ENCODE measurements at regions not wholly inside any gene's neighbourhood (a gene's known extent, or its start where the extent isn't known, plus 50 kb on each side); places are given as distances from the start of the nearest gene placed in this dataset.

DNA sequence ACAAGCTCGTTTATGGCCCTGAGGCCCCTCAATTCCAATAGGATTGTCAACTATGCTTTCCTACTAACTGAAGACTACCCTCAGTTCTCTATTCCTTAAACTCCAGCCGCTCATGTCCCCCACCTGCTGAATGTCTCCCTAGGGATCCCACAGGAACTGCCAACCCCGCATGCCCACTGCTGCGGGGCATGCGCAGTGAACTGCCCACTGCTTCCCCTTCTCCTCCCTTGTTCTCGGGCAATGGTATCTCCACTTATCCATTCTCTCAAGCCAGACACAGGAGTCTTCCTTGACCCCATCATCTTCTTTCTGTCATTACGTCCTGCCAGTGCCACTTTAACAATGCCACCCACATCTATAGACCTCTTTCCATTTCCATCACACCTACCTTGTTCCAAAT lies 90.0 kb downstream of the FGF18 start:
- DNase-seq (ENCODE audit: low read depth in 2 of 2): no peak

DNA sequence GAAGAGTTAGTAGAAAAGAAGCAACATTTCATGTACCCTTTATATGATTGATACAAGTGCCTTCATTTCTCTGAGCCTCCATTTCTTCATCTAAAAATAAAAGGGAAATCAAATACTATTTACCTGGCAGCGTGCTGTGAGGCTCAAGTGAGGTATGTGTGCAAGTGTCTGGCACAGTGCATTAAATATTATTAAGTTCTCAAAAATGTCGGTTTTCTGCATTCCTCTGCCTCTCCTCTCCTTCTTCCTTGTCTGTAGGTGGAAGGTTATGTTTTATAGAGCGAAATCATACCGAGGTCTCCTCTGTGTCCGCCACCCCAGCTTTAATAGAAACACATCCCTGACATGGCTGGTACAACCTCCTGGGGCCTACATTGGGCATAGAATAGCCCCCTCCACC lies 93.0 kb downstream of the FGF18 start:
- DNase-seq (ENCODE audit: low read depth in 2 of 2): no peak

DNA sequence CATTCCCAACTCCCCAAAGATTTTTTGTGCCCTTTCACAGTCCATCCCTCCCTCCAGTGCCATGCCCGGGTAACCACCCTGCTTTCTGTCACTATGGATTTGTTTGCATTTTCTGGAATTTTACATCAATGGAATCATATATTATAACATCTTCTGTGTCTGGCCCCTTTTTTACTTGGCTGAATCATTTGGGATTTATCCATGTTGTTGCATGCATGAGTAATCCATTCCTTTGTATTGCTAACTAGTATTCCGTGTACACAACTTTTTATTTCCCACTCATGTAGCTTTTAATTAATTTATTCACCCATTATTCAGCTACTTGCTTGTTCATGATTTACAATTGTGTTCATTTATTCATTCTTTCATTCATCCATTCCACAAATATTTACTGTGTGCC lies 94.1 kb downstream of the FGF18 start:
- DNase-seq (ENCODE audit: low read depth in 2 of 2): no peak

DNA sequence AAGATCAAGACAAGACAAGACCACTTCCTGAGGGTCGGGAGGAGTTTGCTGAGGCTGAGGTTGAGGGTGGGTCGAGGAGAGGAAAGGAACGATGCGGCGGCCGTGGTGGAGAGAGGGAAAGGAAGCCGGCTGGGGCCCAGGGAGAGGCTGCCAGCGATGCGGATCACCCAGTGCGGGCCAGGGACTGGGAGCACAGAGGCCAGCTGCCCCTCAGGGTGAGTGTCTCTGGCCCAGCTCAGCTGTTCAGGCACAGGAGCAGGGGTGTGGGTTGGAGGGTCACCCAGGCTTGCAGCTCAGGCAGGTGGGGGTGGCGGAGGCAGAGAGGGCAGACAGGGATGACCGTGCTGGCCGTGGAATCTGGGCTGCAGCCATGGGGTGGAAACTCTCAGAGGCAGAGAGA lies 99.5 kb downstream of the FGF18 start:
- DNase-seq (ENCODE audit: low read depth in 2 of 2): no peak

DNA sequence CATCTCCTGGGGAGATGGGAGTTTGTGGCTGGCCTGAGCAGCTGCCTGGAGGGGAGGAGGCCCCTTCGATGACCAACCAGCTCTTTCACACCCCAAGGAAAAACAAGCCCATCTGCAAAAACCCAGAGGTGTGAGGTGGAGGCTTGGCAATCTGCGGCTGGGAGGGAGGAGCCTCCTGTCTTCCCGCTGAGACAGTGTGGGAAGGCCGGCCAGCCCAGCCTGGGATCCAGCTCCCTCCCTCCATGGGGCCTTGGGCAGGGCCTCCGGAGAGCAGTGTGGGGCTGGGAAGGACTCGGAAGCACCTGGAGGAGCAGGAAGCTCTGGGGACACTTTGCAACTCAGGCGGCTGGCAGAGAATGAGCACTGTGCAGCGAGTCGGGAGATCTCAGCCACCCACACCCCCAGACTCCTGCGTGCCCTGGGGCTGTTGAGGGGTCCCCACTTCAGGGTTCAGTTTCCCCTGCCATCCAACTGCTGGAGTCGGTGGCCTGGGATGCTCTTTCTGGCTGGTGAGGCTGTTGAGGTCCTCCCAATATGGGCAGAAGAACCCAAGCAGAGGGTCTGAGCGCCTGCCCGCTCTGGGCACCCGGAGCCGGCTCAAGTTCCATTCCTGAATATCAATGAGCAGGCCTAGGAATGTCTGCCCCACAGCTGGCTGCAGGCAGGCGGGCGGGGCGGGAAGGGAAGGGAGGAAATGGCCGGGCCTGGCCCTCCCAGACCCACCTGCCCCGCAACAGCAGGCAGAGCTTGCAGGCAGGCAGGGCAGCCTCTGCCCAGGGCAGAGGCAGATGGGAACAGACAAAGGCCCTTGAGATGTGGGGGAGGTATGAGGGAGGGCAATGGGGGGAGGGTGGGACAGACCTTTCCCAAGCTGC lies 101.1 kb downstream of the FGF18 start:
- DNase-seq (ENCODE audit: low read depth in 2 of 2): no peak

DNA sequence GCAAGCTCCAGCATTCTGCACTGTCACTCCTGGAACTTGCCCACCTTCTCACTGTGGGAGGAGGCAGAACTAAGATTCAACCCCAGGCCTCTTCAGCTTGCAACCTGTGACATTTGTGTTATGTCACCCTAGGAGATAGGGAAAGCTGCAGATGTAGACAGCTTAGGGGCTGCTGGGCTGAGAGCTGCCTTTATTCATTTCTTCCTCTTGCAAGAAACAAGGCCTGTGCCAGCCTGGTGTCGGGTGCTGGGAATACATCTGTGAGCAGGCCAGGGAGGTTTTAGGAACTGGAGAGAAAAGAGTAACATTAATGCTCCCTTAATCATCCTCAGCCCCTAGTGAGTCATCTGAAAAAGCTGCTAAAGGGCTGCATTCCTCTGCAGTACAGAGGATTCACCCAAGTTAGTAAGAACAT lies 101.8 kb downstream of the FGF18 start:
- DNase-seq (ENCODE audit: low read depth in 2 of 2): no peak

DNA sequence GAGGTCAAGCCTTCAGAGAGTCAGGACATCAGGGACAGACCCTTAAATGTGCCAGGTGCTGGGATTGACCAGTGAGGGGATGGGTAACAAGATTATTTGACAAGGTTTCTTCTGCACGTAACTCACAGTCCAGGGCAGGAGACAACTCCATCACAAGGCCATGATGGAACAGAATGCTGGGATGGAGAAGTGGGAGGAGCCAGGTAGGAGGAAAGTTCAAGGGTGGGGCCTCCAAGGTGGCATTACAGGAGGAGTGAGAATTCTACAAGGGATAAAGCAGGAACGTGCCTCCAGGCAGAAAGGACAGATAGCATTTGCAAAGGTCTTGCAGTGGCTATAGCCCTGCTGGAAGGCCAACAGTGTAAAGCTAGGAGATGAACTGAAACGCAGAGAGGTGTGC lies 102.2 kb downstream of the FGF18 start:
- DNase-seq (ENCODE audit: low read depth in 2 of 2): no peak

DNA sequence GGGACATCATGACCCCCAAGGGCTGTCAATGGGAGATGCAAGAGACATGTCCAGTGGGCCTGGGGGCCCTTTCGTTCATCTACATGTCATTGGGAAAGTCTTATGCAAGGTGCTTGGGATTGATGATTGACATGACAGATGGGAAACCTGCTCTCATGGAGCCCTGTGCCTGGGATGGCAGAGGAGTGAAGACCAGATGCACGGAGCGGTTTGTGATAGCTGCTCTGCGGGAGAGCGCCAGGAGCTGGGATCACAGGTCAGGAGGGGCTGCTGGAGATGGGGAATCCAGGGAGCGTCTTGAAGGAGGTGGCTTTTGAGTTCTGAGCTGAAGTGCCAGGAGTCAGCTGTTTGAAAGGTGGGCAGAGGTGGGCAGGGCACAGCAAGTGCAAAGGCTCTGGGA lies 104.3 kb downstream of the FGF18 start:
- no peak for DNase-seq (ENCODE audit: low read depth in 2 of 2)

DNA sequence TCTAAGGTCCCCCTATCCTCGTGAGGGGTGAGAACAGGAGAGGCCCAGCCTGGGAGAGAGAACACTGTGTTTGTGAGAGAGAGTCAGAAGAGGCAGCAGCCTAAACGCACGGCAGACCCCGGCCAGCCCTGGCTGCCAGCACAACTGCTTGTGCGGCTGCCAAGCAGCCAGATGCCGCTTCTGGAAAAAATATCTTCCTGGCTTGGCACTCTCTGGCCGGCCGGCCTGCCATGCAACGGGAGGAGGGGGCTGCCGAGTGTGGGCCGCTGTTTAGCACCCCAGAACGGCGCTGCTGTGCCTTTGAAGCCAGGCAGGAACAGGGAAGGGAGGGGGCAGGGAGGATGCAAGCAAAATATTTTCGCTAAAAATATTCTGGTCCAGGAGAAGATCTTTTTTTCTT lies 105.0 kb downstream of the FGF18 start:
- DNase-seq (ENCODE audit: low read depth in 2 of 2): no peak

DNA sequence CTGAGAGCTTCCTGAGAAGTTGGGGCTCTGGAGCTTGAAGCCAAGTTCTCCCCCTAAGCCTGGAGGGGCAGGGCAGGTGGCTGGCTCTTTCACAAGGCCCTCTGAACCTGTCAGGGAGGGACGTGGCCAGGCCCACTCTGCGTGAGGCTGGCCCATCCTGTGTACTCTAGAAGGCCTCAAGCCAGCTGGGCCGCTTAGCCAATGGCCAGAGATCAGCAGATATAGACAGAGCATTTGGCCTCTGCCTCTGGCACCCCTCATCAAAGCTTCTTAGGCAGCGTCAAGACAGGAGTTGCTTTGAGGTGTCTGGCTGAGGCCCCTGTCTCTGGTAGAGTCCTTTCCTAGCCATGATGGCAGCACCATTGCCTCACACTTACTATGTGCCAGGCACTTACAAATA lies 105.6 kb downstream of the FGF18 start:
- DNase-seq (ENCODE audit: low read depth in 2 of 2): no peak

DNA sequence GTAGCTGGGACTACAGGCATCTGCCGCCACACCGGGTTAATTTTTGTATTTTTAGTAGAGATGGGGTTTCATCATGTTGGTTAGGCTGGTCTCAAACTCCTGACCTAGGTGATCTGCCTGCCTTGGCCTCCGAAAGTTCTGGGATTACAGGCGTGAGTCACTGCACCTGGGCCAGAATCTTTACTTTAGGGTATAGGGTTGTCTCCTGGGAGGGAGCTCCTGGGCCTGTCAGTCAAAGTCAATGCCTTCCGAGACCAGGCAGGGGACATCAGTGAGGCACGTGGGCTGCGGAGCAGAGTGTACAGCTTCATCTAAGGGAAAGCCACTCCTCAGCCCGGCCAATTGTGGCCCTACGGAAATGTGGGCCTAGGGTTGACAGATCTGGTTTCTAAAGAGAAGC lies 108.6 kb downstream of the FGF18 start:
- no peak for DNase-seq (ENCODE audit: low read depth in 2 of 2)

DNA sequence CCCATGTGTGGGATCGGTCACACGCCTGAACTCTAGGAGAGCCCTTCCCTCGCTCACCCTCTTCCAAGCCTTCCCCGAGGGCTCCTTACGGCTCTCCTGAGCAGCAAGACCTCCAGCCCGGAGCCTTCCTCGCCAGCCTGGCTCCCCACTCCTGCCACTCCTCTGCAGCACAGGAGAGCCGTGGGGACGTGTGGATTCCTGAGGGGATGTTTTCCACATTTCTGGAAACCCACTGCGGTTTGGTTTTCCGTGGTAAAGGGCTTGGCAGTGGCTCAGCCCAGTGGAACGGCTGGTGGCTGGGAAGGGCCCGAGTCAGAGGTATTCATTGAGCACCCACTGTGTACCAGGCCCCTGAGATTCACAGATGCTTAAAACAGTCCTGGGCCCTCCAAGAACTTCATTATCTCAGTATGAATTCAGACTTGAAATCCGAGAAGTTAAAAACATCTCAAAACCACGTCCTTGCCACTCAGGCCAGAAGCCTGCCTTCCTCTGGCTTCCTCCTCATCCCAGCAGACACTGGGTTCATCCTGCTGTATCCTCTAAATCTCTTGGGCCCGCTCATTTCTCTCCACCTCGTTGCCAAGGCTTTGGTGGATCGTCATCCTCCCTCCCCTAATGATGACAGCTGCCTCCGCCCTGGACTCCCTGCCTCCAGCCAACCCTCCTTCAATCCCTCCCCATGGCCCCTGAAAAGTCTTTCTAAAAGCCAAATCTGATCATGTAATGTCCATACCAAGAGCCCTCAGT lies 109.6 kb downstream of the FGF18 start:
- DNase-seq (ENCODE audit: low read depth in 2 of 2): no peak

DNA sequence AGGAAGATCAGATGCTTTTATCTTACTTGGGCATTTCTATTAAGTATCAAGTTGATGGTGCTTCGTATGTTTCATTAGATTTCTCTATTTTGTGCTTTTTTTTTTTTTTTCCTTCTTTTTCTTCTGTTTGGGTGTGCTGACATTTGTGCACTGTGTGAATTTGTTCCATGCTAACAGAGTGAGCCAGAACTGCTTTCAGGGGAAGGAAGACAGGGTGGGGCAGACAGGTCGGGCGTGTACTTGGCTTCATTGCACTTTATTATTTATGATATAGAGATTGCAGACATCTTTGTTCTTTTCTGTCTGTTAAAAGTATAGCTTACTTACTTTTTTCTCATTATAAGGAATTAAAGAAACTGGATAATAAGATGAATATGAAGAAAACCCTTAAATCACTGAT lies 112.2 kb downstream of the FGF18 start:
- DNase-seq (ENCODE audit: low read depth in 2 of 2): no peak

DNA sequence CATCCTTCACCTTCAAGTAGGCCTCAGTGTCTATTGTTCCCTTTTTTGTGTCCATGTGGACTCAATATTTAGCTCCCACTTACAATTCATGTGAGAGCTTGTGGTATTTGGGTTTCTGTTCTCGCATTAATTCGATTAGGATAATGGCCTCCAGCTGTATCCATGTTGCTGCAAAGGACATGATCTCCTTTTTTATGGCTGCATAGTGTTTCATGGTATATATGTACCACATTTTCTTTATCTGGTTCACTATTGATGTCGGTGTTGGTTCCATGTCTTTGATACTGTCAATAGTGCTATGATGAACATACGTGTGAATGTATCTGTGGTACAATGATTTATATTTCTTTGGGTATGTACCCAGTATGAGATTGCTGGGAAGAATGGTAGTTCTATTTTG lies 113.7 kb downstream of the FGF18 start:
- DNase-seq (ENCODE audit: low read depth in 2 of 2): no peak

DNA sequence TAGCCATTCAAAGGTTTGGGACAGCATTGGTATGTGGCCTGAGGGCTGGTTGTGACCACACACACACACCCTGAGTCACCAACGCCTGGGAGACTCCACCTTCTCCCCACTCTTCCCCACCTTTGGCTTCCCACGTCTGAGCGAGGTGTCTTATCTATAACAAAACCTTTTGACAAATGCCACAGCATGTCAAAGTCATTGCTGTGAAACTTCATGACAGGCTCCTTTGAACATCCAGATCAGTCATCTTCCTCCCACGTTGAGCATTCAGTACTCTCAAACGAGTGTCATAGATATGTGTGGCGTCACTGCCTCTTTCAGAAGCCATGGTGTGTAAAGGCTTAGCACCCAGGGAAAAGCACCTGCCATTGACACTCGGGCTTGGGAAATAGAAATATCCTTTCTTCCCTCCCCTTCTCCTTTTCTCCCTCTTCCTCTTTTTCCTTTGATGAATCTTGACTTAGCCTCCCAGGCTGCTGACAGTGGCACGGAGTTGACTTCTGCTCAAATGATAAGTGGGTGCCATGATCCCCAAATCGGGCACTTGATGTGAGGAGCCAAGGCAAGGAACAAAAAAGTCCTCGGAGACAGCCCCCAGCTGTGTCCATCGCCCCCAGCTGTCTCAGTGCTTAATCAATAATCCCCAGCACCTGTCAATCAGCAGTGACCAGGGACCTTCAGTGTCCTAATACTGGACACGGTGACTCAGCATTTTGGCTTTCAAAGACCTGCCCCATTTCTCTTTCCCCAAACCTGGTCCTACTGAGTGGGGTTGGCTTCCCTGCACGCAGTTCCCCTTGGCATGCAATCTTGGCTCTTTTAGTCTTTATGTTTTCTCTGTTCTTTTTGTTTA lies 114.8 kb downstream of the FGF18 start:
- DNase-seq (ENCODE audit: low read depth in 2 of 2): peak in 1 of 2 donors; percentile 8

DNA sequence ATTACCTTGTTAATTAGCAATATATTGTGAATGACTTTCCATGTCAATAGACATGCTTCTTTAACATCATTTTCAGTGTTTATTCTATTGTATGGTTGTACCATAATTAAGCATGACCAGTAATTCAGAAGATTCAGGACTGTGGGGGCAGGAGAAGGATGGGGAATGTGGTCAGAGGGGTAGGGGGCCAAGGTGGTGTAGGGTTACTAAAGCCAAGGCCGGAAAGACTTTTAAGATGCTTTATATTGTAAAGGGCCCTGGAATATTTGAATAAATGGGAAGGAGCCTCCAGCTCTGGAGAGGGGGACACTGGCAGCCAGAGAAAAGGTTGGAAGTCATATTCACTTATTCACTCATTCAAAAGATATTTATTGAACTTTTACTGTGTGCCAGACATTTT lies 115.7 kb downstream of the FGF18 start:
- no peak for DNase-seq (ENCODE audit: low read depth in 2 of 2)

DNA sequence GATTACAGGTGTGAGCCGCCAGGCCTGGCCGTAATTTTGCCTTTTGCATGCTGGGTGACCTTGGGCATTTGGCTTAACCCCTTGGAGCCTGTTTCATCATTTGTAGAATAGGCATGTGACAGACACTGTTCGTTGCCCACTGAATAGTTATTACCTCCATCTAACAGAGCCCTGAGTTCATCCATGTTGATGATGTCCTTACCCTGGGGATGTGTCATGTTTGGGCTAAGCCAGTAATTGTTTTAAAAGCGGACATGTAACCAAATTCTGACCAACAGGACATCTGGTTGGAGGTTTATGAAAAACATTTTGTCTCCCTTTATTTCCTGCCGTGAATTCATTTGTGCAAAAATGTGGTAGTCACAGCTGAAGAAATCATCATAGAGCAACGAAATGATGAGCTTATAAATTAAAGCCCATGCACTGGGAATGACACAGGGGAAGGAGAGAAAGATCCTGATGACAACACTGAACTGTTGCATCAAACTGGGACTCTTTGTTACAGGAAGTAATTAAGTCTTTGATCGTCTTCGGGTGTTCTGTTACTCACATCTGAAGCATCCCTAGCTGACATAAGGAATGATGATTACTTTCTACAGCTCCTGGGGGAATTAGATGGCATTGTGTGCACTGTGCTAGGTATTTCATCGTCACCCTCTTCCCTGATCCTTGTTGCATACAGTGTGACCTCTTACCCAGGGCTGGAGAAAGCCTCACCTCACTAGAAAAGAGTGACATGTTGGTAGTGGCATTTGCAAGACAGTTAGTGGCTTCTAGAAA lies 117.8 kb downstream of the FGF18 start:
- DNase-seq (ENCODE audit: low read depth in 2 of 2): no peak

DNA sequence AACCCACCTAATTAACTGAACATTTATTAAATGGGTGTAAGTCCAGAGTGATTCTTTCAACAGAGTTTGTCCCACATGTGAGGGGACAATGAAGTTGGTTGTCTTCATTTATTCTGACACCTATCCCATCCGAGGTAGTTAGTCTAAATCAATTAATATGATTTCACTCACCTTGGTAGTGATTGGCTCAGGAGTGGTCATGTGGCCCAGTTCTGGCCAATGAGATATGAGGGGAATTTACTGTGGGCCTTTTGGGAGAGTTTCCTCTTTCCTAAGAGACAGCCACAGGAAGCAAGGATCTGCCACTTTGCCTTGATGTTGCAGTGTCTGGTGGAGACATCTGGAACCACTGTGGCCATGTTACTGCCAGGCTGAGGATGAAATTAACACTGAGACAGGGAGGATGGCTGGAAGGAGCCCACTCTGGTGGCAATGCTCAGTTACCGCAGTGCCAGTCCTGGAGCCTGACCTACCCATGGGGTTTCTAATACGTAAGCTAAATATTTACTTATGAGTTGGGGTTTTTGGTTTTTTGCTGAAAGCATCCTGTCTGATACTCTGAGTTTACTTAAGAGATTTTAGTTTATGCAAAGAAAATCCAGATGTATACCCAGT lies 118.6 kb downstream of the FGF18 start:
- no peak for DNase-seq (ENCODE audit: low read depth in 2 of 2)

DNA sequence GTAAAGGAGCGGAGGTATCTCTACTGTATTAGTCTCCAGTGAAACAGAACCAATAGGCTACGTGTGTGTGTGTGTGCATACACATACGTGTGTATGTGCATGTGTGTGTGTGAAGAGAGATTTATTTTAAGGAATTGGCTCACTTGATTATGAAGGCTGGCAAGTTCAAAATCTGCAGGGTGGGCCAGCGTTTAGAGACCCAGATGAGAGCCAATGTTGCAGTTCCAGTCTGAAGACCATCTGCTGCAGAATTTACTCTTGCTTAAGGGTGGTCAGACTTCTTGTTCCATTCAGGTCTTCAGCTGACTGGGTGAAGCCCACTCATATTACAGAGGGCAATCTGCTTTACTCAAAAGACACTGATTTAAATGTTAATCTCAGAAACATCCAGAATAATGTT lies 119.2 kb downstream of the FGF18 start:
- DNase-seq (ENCODE audit: low read depth in 2 of 2): no peak

DNA sequence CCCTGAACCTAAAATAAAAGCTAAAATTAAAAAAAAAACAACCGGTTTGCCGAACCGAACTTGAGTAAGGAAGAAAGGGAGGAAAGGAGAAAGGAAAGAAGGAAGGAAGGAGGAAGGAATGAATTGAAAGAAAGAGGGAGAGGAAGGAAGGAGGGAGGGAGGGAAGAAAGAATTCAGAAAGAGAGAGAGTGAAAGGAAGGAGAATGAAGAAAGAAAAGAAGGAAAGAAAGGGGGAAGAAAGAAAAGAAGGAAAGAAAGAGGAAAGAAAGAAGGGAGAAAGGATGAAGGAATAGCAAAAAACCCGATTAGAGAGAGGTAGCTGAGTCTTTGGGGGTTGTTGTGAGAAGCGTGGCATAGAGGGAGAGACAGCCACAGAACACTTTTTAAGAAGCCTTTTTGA lies 121.4 kb downstream of the FGF18 start:
- DNase-seq (ENCODE audit: low read depth in 2 of 2): no peak

DNA sequence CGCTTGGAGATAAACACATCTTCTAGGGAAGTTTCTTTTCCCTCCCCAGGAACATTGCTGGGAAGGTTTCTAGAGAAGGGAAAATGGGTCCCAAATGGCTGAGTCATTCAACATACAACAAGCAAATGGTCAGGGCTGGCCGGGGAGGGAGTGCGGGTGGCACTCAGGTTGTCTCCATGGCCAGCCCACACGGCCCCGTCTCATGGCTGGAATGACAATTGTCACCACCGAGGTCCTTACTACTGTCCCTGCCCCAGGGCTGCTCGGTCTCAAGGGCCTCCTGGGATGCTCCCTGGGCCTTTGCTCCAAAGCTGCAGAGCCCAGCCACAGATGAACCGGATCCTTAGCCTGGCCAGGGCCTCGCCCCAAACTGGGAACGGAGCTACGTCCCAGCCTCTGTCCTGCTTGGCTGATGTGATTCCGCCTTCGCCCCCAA lies 121.9 kb downstream of the FGF18 start:
- DNase-seq (ENCODE audit: low read depth in 2 of 2): no peak

Measured in stimulated activated CD8-positive, alpha-beta memory T cell treated with anti-CD3 and anti-CD28 coated beads, Interleukin-2, amount 100 ng/mL, for 48 hours (primary cell).